ENCODE measurements at regions not wholly inside any gene's neighbourhood (a gene's known extent, or its start where the extent isn't known, plus 50 kb on each side); places are given as distances from the start of the nearest gene placed in this dataset.

DNA sequence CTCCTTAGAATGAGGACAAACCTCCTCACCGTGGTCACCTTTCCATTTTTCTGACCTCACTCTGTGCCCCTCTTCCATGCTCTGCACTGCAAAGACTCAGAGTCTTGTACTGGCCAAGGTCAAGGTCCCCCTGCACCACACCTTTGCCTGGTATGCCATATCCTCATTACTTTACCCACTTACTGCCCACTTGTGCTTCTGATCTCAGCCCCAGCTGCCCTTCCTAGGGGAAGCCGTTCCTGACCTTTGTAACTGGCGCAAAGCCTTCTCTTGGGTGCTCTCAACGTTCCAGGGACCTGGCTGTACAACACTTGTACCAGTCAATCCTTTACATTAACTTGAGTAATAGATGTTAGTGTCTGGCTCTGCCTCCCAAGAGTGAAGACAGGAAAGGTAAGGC is 256.0 kb downstream of the SV2B start:
- Histone ChIP-seq H4K20me1 (ENCODE audit: control insufficient read depth, extremely low read depth, insufficient read depth, low read length) (no peaks in the 10 kb centered on the region), H3K4me1 (ENCODE audit: control insufficient read depth, extremely low read depth, insufficient read depth, low read length) (no peaks in the 10 kb centered on the region), H3K9me1 (ENCODE audit: control insufficient read depth, extremely low read depth, insufficient read depth, low read length) (no peaks in the 10 kb centered on the region), H3K36me3 (ENCODE audit: control insufficient read depth in 2 of 2, extremely low read depth in 1 of 2, insufficient read depth in 2 of 2, low read length in 2 of 2) (no peaks in the 10 kb centered on the region), H3K9ac (ENCODE audit: control insufficient read depth, extremely low read depth, insufficient read depth, low read length) (no peak overlapping the region), H3K4me2 (ENCODE audit: control insufficient read depth, extremely low read depth, insufficient read depth, low read depth, low read length) (no peak overlapping the region), H3K27ac (ENCODE audit: control insufficient read depth, insufficient read depth, low read length) (no peak overlapping the region), H2AFZ (ENCODE audit: control insufficient read depth, low read length) (no peak overlapping the region), H3K27me3 (ENCODE audit: control insufficient read depth, extremely low read depth, insufficient read depth, low read length) (no peaks in the 10 kb centered on the region), H3K79me2 (ENCODE audit: control insufficient read depth, insufficient read depth, low read length) (no peaks in the 10 kb centered on the region), H3K9me3 (ENCODE audit: control insufficient read depth, low read depth, low read length) (no peaks in the 10 kb centered on the region), H3K4me3 (ENCODE audit: control insufficient read depth in 2 of 3, extremely low read depth in 1 of 3, insufficient read depth in 2 of 3, low read depth in 1 of 3, low read length in 3 of 3) (no peak overlapping the region)
- FAIRE-seq (no peak), DNase-seq (ENCODE audit: low read depth, low spot score) (no peak)
- TF ChIP-seq EZH2 (IDR thresholded peaks at IDR 0.05; ENCODE audit: low read length), result no peak
- TF ChIP-seq, protein P1, sequence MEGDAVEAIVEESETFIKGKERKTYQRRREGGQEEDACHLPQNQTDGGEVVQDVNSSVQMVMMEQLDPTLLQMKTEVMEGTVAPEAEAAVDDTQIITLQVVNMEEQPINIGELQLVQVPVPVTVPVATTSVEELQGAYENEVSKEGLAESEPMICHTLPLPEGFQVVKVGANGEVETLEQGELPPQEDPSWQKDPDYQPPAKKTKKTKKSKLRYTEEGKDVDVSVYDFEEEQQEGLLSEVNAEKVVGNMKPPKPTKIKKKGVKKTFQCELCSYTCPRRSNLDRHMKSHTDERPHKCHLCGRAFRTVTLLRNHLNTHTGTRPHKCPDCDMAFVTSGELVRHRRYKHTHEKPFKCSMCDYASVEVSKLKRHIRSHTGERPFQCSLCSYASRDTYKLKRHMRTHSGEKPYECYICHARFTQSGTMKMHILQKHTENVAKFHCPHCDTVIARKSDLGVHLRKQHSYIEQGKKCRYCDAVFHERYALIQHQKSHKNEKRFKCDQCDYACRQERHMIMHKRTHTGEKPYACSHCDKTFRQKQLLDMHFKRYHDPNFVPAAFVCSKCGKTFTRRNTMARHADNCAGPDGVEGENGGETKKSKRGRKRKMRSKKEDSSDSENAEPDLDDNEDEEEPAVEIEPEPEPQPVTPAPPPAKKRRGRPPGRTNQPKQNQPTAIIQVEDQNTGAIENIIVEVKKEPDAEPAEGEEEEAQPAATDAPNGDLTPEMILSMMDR (optimal IDR thresholded peaks at IDR 0.05 in 1 of 3, IDR thresholded peaks at IDR 0.05 in 1 of 3, conservative IDR thresholded peaks at IDR 0.05 in 1 of 3; ENCODE audit: extremely low read depth in 1 of 3, insufficient read depth in 2 of 3, low read length in 3 of 3), result no peak
- dilution Hi-C loops (cut with MboI; ENCODE audit: extremely low pct_ligation_motif_present, low sequenced_read_pairs), result no loop called here

DNA sequence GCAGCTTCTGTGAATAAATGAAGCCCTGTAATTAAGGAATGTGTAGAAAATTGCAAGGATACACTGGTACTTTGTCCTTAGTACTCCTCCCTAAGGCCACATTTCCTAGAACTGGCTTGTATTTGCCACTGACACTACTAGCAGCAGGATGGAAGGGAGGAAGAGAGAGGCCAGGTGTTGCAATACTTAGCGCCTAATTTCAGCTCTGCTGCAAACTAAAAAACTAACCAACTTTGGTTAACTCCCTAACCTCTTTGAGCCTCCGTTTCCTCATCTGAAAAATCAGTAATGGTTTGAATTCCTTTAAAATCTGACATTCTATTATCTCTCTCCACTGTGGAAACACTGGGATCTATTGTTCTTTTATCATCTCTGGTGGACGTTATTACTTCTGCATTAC is 257.0 kb downstream of the SV2B start:
- Histone ChIP-seq H3K4me1 (ENCODE audit: control insufficient read depth, extremely low read depth, insufficient read depth, low read length) (no peaks in the 10 kb centered on the region), H3K79me2 (ENCODE audit: control insufficient read depth, insufficient read depth, low read length) (no peaks in the 10 kb centered on the region), H3K9me1 (ENCODE audit: control insufficient read depth, extremely low read depth, insufficient read depth, low read length) (no peaks in the 10 kb centered on the region), H3K27me3 (ENCODE audit: control insufficient read depth, extremely low read depth, insufficient read depth, low read length) (no peaks in the 10 kb centered on the region), H2AFZ (ENCODE audit: control insufficient read depth, low read length) (no peak overlapping the region), H3K9ac (ENCODE audit: control insufficient read depth, extremely low read depth, insufficient read depth, low read length) (no peak overlapping the region), H3K27ac (ENCODE audit: control insufficient read depth, insufficient read depth, low read length) (no peak overlapping the region), H3K9me3 (ENCODE audit: control insufficient read depth, low read depth, low read length) (no peaks in the 10 kb centered on the region), H4K20me1 (ENCODE audit: control insufficient read depth, extremely low read depth, insufficient read depth, low read length) (no peaks in the 10 kb centered on the region), H3K36me3 (ENCODE audit: control insufficient read depth in 2 of 2, extremely low read depth in 1 of 2, insufficient read depth in 2 of 2, low read length in 2 of 2) (no peaks in the 10 kb centered on the region), H3K4me3 (ENCODE audit: control insufficient read depth in 2 of 3, extremely low read depth in 1 of 3, insufficient read depth in 2 of 3, low read depth in 1 of 3, low read length in 3 of 3) (no peak overlapping the region), H3K4me2 (ENCODE audit: control insufficient read depth, extremely low read depth, insufficient read depth, low read depth, low read length) (no peak overlapping the region)
- DNase-seq (ENCODE audit: low read depth, low spot score) (no peak), FAIRE-seq (no peak)
- no peak for TF ChIP-seq EZH2 (IDR thresholded peaks at IDR 0.05; ENCODE audit: low read length)
- TF ChIP-seq, protein P1 (optimal IDR thresholded peaks at IDR 0.05 in 1 of 3, IDR thresholded peaks at IDR 0.05 in 1 of 3, conservative IDR thresholded peaks at IDR 0.05 in 1 of 3; ENCODE audit: extremely low read depth in 1 of 3, insufficient read depth in 2 of 3, low read length in 3 of 3), result no peak
- dilution Hi-C loops (cut with MboI; ENCODE audit: extremely low pct_ligation_motif_present, low sequenced_read_pairs), result no loop called here

Data from keratinocyte (primary cell).